Lung (tissue), 11 donors: ENCODE measurements at regions not wholly inside any gene's neighbourhood (a gene's known extent, or its start where the extent isn't known, plus 50 kb on each side); places are given as distances from the start of the nearest gene placed in this dataset.

ENCODE experiments used
- ATAC-seq: fragments of 200-7000 bp; cut with Tn5 transposase; one replicate; pipeline ENCODE4 v1.9.1; 2020; ENCODE audit warnings: moderate number of reproducible peaks; ENCODE audit not compliant: insufficient read depth, low FRiP score
- DNase-seq, 3 donors: peaks; one replicate each; pipeline ENCODE4 v3.0.0-alpha.2; 2013 to 2017
- H3K27ac ChIP-seq, 2 donors: one replicate each; pipeline ENCODE4 v1.5.1; 2013; ENCODE audit warnings: mild to moderate bottlenecking in 2 of 2, moderate library complexity in 2 of 2, control low read depth in 1 of 2, inconsistent platforms in 1 of 2, low read depth in 1 of 2, low read length in 1 of 2
- H3K27me3 ChIP-seq, 3 donors: one replicate each; pipeline ENCODE4 v1.5.1; 2013; ENCODE audit warnings: low read length in 2 of 3; ENCODE audit not compliant: control insufficient read depth in 3 of 3, insufficient read depth in 3 of 3
- H3K36me3 ChIP-seq, 4 donors: one replicate each; pipeline ENCODE4 v1.5.1; 2013; ENCODE audit warnings: low read length in 4 of 4, mild to moderate bottlenecking in 1 of 4, moderate library complexity in 1 of 4; ENCODE audit not compliant: control insufficient read depth in 4 of 4, insufficient read depth in 4 of 4
- H3K4me1 ChIP-seq, 5 donors: one replicate each; pipeline ENCODE4 v1.5.1; 2013; ENCODE audit warnings: low read length in 5 of 5, mild to moderate bottlenecking in 2 of 5, moderate library complexity in 1 of 5; ENCODE audit not compliant: control insufficient read depth in 5 of 5, insufficient read depth in 5 of 5
- H3K4me3 ChIP-seq: one replicate; pipeline ENCODE4 v1.5.1; 2013; ENCODE audit warnings: mild to moderate bottlenecking, control low read depth, moderate library complexity
- H3K9ac ChIP-seq, 2 donors: one replicate each; pipeline ENCODE4 v1.5.1; 2013; ENCODE audit warnings: low read length in 2 of 2, control low read depth in 1 of 2; ENCODE audit not compliant: insufficient read depth in 1 of 2
- H3K9me3 ChIP-seq, 4 donors: one replicate each; pipeline ENCODE4 v1.5.1; 2013; ENCODE audit warnings: low read length in 3 of 4, mild to moderate bottlenecking in 1 of 4, moderate library complexity in 1 of 4; ENCODE audit not compliant: control insufficient read depth in 4 of 4, insufficient read depth in 3 of 4
- WGBS, 2 donors: extraction: QIAGEN DNeasy Blood & Tissue Kit; methylation state at CpG; one replicate each; pipeline ENCODE4 v1.1.7; 2013; 5-methylcytosine and 5-hydroxymethylcytosine counted together
- TF ChIP-seq, protein P1 (sequence below): IDR thresholded peaks from 2 replicates; pipeline ENCODE4 v1.5.1; 2012; ENCODE audit warnings: mild to moderate bottlenecking; ENCODE audit errors: control extremely low read depth, extremely low read depth
- donor health status: control.
- donor health status: control.
- donor health status: Bipolar disorder and iron deficiency.
- donor health status: healthy.
- donor health status: DM: yes; HTN: yes; CAD: no.

GRCh38 chr11:109821511-109821910 lies 271.7 kb upstream of the ZC3H12C start:
- DNase-seq (peak in 1 of 3 donors; percentile 15), ATAC-seq (no peak)
- Histone ChIP-seq H3K9ac (no peak overlapping the region), H3K27me3 (no peaks in the 10 kb centered on the region), H3K9me3 (no peaks in the 10 kb centered on the region), H3K4me1 (no peaks in the 10 kb centered on the region), H3K27ac (no peak overlapping the region), H3K36me3 (no peaks in the 10 kb centered on the region), H3K4me3 (no peak overlapping the region)
- TF ChIP-seq, protein P1, sequence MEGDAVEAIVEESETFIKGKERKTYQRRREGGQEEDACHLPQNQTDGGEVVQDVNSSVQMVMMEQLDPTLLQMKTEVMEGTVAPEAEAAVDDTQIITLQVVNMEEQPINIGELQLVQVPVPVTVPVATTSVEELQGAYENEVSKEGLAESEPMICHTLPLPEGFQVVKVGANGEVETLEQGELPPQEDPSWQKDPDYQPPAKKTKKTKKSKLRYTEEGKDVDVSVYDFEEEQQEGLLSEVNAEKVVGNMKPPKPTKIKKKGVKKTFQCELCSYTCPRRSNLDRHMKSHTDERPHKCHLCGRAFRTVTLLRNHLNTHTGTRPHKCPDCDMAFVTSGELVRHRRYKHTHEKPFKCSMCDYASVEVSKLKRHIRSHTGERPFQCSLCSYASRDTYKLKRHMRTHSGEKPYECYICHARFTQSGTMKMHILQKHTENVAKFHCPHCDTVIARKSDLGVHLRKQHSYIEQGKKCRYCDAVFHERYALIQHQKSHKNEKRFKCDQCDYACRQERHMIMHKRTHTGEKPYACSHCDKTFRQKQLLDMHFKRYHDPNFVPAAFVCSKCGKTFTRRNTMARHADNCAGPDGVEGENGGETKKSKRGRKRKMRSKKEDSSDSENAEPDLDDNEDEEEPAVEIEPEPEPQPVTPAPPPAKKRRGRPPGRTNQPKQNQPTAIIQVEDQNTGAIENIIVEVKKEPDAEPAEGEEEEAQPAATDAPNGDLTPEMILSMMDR: no peak
- 59 to 68% methylated on average over 2 of the region's 2 CpGs for WGBS, 2 donors

DNA sequence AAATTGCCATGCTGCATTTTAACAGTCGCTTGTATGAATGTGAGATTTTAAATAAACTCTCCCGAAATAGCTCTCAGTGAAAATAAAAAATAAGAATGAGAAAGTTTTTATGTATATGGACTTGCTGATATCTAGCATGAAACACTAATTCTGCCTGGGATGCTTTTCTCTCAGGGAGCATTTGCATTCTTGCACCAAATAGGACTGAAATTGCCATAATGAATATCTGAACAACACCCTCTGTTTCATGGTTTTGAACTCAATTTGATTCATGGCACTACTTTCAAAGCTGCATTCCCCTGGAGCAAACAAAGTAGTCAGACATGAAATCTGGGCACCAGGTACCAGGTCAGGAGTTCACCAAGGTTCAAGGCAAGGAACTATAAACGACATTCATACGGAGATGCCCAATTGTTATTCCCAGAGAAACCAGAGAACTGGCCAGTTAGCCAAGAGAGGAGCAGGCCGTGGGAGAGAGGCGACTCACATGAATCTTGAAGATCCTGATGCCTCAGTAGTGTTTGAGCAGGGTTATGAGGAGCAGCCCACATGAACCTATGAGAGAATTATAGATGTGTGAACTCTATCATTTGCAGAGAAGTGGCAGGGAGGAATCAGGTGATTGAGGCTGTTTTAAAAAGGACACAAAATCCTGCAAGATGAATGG lies 270.6 kb upstream of the ZC3H12C start:
- WGBS, 2 donors: 86 to 92% methylated on average over 6 of the region's 6 CpGs
- no peaks in the 10 kb centered on the region for H3K4me1 ChIP-seq
- ATAC-seq (no peak), DNase-seq (no peak)
- H3K9me3 ChIP-seq: no peaks in the 10 kb centered on the region
- no peaks in the 10 kb centered on the region for H3K27me3 ChIP-seq
- H3K27ac ChIP-seq: no peak overlapping the region
- H3K36me3 ChIP-seq: no peaks in the 10 kb centered on the region
- no peak overlapping the region for H3K4me3 ChIP-seq
- H3K9ac ChIP-seq: no peak overlapping the region
- TF ChIP-seq, protein P1: no peak

GRCh38 chr11:109828387-109828786 lies 264.8 kb upstream of the ZC3H12C start:
- 47 to 56% methylated on average over 1 of the region's 1 CpG for WGBS, 2 donors
- no peaks in the 10 kb centered on the region for H3K4me1 ChIP-seq
- ATAC-seq: no peak
- TF ChIP-seq, protein P1: no peak
- no peaks in the 10 kb centered on the region for H3K27me3 ChIP-seq
- no peak overlapping the region for H3K4me3 ChIP-seq
- no peak overlapping the region for H3K27ac ChIP-seq
- DNase-seq: no peak
- no peaks in the 10 kb centered on the region for H3K9me3 ChIP-seq
- no peaks in the 10 kb centered on the region for H3K36me3 ChIP-seq
- no peak overlapping the region for H3K9ac ChIP-seq

- H3K36me3 ChIP-seq: no peaks in the 10 kb centered on the region
- no peak overlapping the region for H3K4me3 ChIP-seq
- TF ChIP-seq, protein P1: no peak
- DNase-seq: no peak
- no peak overlapping the region for H3K27ac ChIP-seq
- no peak for ATAC-seq
- H3K4me1 ChIP-seq: no peaks in the 10 kb centered on the region
- peaks cover 0 to 2% (median under 1%) of the 10 kb centered on the region in 4 donors for H3K9me3 ChIP-seq
- no peaks in the 10 kb centered on the region for H3K27me3 ChIP-seq
- WGBS, 2 donors: 77 to 88% methylated on average over 4 of the region's 4 CpGs
- H3K9ac ChIP-seq: no peak overlapping the region
These were observed 255.2 kb upstream of the ZC3H12C start for GRCh38 chr11:109838026-109838425.
